Stimulated activated CD8-positive, alpha-beta memory T cell treated with anti-CD3 and anti-CD28 coated beads, Interleukin-2, amount 100 ng/mL, for 1 hour (primary cell): ENCODE measurements at regions not wholly inside any gene's neighbourhood (a gene's known extent, or its start where the extent isn't known, plus 50 kb on each side); places are given as distances from the start of the nearest gene placed in this dataset.

Source experiments
- DNase-seq, 2 donors: peaks; one replicate each; pipeline ENCODE4 v3.0.0-alpha.2; 2020; ENCODE audit warnings: low read depth in 2 of 2

DNA sequence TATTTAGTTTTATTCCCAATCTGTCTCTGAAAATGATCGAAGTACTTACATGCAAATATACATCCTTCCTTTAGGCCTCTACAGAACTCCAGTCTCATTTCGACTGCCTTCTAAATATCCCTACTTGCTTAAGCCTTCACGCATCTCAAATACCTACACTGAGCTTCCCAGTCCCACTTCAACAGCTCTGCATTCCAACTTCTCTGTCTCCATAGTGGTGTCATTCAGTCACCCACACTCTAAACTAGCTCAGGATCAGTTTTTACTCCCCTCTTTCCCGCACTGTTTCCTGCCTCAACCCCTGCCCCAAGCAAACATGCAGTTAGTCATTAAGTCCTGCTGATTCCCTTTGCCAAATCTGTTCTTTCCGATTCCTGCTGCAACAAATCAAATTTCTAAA is 91.8 kb upstream of the PREP start:
- no peak for DNase-seq

DNA sequence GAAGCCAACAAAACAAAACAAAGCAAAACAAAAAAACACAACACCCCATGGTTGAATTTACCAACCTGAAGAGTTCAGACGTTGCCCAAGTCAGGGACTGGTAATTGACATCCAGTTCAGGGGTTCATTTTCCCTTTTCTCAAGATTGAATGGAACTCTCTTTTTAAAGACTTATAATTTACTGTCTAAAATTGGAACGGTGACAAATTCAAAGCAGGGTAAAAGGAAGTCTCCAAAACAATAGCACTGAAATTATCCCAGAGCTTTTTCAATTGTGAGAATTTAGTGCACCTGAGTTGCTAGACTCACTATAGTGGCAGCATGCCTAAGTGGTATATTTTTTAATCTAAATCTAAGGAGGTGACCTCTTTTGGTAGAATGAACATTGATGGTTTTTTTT is 90.9 kb upstream of the PREP start:
- no peak for DNase-seq

DNA sequence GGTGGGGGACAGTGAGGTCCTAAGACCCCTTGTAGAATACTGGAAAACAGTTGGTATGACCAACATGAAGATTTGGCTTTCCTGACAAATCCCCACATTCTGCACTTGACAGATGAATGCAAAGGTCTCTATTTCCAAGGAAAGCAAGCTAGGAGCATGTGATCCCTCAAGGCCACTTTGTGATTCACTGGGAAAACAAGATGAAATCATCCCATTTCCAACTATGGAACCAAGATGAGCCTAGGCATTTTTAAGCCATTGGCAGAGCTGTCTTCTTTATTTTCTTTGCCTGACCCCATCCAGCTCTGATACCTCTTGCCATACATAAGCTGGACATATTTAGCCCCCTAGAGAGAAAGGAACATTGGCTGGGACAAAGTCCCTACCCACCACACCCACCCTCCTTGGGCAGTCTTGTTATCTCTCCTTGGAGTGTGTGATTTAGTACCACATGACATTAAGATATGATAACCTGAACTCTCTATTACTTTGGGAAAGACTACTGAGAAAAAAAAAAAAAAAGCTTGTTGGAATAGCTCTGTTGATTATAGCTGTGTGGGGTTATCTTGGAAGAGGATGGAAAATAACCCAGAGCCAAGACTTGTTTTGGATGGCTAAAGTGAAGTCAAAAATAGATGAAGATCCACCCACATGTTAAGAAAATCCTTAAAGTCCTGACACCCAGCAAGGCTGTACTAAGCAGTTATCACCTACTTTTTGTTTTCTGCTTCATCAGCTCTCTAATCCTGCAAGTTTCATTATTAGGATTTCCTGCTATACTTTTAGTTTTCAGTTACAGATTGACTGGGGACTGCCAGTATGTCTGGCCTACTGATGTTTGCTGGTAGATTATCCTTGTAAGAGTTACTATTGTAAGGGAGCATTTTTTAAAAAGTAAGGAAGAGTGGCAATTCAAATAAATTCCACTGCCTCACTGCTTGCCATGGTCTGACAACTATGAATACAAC is 90.1 kb upstream of the PREP start:
- no peak for DNase-seq

GRCh38 chr6:105489216-105489530 is 86.3 kb upstream of the PREP start:
- no peak for DNase-seq

DNA sequence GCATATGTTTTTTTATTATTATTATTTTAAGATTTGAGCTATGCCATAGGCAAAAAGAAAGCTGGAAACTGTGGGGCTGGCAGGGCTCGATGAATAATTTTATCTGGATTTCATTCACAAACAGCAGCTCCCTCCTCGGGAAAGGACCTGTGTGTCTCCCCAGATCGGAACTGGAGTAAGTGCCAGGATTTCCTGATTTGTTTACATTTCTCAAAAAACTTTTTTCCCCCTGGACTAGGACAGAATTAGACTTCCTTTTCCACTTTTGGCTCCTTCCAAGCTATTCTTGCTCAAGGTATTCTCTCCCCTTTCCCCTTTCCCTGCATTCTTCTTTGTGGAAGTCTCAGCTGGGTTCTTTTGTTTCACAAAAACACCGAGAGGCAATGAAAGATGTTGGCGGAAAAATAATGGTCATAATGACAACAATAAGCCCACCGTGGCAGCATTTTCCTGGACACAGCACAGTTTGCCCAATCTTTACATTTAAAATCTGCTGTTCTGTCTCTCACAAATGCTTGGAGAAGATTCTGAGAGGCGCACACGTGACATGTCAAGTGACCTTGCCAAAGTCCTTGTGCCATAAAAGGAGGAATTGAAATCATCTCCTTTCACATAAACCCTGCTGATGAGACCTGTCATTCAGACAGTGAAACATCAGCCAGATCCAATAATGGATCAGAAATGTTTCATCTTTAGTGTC is 85.8 kb upstream of the PREP start:
- no peak for DNase-seq

DNA sequence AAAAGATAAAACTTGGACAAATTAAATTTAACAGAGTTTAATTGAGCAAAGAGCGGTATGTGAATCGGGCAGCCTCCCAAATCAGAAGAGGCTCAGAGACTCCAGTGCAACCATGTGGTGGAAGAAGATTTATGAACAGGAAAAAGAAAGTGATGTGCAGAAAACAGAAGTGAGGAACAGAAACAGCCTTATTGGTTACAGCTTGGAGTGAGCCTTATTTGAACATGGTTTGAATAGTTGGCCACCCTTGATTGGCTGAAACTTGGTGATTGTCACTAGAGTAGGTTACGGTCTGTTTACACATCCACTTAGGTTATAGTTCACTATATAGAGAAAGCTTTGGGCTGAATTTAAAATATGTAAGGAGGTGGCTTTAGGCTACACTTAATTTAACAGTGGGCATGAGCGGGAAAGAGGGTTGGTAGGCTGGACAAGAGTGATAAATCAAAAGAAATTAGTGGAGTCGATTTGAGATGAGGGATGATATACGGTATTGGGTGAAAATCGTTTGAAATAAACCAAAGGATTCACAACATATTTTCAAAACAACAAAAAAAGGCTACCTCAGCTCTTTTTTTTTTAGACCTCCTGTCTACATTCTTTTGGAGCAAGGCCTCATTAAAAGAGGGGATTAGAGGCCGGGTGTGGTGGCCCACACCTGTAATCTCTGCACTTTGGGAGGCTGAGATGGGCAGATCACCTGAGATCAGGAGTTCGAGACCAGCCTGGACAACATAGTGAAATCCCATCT is 84.3 kb upstream of the PREP start:
- no peak for DNase-seq

DNA sequence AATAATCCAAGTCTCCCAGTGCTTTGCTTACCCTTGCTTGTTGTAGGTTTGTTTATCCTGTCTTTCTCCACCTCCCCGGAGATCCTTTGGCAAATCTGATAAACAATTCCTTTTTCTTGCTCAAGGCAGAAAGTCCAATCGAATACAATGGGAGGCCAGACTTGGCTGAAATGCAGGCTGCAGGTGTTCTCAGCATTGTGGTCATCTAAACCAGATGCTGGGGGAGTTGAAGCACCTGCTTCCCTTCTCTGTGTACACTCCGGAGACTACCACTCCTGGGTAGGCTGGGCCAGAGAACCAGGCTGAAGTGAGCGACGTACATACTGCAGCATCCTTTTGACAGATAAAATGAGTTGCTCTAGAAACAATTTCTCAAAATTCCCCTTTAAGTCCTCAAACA is 82.6 kb upstream of the PREP start:
- DNase-seq: no peak

- no peak for DNase-seq
Measured at GRCh38 chr6:105484238-105485161, 81.6 kb upstream of the PREP start.

DNA sequence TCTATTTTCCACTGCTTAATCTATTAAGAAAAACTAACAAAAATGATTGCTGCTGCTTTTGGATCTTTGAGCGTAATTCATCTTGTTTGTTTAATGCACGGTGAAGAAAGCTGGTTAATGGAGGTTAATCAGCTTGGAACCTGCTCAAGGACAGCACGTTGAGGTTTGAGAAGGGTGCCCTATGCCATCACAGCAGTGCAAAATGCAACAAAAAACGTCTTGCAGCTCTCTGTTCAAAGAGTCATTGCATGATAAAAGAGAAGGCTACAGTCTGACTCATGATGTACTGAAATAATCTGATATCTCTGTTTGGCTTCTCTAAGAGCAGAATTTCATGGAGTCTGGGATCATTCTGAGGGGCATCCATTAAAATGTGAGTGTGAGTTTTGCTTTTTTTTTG is 80.6 kb upstream of the PREP start:
- no peak for DNase-seq

DNA sequence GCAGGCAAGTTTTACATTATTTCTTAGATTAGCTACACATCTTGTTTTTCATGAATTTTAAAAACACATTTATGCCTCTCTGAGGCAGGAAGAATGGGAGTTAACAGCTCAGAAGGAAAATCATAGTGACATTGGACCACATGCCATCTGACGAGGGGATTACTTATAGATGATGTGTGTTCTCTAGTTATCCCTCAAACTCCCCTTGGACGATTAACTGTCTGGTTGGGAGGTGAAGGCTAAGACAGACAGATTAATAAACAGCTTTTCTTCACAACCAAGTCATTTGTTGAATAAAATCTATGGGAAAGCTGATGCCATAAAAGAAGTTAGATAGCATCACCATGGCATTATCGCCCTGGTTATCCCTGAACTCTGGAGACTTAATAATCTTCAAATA is 80.0 kb upstream of the PREP start:
- DNase-seq: no peak

DNA sequence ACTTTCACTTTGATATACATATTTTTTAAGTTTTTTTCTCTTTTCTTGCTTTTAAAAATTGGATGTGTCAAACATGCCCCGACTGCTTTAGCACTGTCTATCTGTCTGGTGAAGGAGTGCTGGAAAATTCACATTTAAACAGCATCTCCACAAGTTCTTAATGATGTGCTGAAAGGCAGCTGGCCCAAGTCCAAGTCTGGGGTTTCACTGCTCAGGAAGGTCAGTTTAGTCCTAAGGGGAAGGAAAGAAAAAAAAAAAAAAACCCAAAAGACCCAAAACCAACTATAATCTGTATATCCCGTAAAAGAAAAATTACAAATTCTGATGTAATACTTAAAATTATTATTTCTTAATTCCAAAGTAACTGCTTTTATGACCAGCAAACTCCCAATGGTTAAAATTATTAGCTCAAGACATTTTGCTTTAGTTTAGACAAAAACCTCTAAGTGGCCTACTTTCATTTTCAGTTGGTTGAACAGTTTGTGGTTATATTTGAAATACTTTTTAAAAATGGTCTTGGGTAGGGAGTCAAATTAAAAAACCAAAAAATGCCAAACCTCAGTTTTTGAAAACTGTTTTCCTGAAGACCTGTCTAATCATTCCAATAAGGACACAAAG is 79.5 kb upstream of the PREP start:
- DNase-seq: no peak

- no peak for DNase-seq
Measured at GRCh38 chr6:105476978-105477377, 74.1 kb upstream of the PREP start.

- no peak for DNase-seq
Measured at GRCh38 chr6:105474234-105474633, 71.4 kb upstream of the PREP start.

GRCh38 chr6:105469946-105470345 is 67.1 kb upstream of the PREP start:
- no peak for DNase-seq

- no peak for DNase-seq
Measured at GRCh38 chr6:105468850-105469249, 66.0 kb upstream of the PREP start.

DNA sequence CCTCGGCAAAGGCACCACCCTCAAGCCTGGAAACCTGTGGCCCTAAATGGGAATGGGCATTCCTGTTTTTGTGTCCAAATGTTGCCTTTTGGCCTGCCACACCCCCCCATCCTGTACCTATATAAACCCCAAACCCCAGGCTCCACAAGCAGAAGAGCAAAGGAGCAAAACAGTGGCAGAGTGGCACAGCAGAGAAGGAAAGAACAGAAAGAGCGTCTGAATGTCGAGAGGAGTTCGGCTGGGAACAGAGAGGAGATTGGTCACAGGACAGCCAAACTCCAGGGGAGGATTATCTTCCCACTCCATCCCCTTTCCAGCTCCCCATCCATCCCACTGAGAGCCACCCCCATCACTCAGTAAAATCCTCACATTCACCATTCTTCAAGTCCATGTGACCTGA is 58.0 kb upstream of the PREP start:
- no peak for DNase-seq

DNA sequence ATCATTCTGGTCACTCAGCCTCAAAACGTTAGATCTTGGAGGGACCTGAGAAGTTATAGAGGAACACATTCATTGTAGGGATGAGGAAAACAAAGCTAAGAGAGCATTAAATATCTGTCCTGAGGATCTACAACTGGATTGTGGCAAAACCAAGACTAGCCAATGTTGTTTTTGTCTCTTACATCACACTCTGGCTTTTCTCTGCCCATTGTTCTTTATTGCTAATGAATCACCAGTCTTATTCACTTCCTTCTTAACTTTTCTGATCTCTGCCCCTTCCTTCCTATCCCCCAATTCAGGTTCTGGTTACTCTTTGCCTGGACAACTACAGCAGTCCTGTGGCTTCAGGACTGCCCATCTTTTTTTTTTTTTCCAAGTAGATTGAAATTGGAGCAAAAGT is 57.0 kb upstream of the PREP start:
- DNase-seq: no peak

DNA sequence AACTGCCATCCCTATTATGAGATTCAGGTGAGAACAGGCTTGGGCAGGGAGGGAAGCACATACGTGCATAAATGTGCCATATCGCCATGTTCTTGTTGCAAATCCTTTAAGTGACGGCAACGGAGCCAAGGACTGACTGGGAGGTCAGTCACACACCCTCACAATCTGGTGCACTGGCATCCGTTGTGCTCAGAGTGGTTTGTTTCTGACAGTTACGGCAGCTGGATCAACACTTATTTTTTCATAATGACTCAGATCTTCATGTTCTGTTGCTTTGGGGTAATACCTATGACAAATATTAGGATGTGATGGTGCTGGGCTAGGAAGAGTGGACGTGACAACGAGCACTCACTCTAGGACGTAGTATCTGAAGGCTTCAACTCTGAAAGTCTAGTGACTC is 56.2 kb upstream of the PREP start:
- DNase-seq: no peak

- no peak for DNase-seq
Measured at GRCh38 chr6:105458551-105458950, 55.7 kb upstream of the PREP start.

- no peak for DNase-seq
Measured at GRCh38 chr6:105458084-105458483, 55.2 kb upstream of the PREP start.

DNA sequence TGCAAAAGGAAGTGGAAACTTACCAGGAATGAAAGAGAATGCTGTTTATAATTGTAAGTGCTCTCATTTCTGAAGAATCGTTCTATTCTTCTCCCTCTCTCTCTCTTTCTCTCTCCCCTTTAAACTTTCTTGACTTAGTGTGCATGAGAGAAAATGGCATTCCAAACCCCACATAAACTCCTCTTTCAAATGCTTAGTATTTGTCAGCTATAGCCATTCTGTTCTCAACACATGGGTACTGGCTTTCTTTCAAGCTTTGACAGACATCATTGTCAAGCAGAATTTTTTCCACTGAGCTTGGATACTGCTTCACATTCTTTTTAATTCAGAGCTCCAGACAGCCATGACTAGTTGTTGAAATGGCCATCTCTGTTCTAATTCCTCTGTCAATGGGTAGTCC is 51.1 kb upstream of the PREP start:
- no peak for DNase-seq
